Activated CD8-positive, alpha-beta memory T cell treated with anti-CD3 and anti-CD28 coated beads, Interleukin-2, amount 50 U/mL, for 1 hour (primary cell): ENCODE measurements at regions not wholly inside any gene's neighbourhood (a gene's known extent, or its start where the extent isn't known, plus 50 kb on each side); places are given as distances from the start of the nearest gene placed in this dataset.

ENCODE experiments used
- DNase-seq: peaks from one replicate; pipeline ENCODE4 v3.0.0-alpha.2; 2020; ENCODE audit errors: extremely low read depth

- DNase-seq, result no peak
Observed at GRCh38 chr20:50258790-50259483, 68.3 kb downstream of the CEBPB start.

DNA sequence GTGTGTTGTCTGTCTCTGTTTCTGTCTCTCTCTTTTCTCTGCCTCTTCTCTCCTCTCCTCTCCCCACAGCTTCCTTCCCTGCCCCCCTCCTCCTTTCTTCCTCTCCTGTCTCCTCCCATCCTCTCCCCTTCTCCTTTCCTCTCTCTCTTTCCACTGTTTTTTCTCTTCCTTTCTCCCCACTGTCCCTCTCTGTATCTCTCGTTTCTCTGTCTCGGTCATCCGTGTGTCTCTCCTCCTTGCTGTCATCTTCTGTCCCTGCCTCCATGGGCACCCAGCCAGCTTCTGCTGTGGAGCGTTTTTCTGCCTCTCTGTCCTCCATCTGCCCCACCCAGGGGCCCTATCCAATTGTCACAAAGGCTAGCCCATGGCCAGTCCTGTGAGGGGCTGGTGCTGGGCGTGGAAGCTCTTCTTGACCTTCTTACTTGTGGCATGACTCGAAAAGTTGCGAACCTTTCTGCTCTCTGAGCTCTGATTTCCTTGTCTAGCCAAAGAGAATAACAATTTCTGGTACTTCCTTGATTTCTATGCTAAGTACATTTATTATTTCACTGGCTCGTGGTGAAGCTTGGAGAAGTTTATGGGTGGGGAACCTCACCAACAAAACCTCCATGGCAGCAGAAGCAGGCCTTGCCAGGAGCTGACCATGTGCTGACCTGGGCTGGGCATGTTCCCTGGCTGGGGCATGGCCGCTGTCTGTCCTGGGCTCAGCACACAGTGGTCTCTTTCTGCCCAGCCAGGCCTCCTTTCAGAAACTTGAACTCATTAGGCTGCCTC, 69.3 kb downstream of the CEBPB start:
- no peak for DNase-seq

GRCh38 chr20:50260479-50261221, 70.0 kb downstream of the CEBPB start:
- DNase-seq, result no peak

DNA sequence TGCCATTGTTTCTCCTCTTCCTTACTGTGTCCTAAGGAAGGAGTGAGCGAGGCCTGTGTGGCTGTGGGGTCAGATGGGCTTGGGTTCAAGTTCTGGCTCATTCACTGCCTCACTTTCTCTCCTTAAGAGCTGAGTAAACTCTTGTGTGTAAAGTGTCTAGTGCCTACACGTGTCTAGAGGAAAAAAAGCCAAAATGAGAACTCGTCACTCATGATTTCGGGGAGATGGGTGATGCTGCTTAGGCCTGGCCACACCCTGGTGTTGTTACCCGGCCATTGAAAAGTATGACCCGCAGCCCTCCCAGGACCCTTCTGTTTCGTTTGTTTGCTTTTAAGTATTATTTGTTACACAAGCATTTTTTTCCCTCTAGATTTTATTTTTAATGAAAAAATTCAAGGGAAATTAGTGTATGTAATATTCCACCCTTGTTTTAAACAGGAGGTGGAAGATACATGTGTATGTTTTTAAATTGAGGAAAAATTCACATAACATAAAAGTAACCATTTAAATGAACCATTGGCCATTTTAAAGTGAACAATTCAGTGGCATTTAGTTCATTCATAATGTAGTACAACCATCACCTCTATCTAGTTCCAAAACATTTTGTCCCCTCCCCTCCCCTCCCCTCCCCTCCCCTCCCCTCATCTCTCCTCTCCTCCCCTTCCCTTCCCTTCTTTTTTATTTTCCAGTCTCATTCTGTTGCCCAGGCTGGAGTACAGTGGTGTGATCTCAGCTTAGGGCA, 71.0 kb downstream of the CEBPB start:
- no peak for DNase-seq

- no peak for DNase-seq
Observed at GRCh38 chr20:50263831-50264230, 73.2 kb downstream of the CEBPB start.

DNA sequence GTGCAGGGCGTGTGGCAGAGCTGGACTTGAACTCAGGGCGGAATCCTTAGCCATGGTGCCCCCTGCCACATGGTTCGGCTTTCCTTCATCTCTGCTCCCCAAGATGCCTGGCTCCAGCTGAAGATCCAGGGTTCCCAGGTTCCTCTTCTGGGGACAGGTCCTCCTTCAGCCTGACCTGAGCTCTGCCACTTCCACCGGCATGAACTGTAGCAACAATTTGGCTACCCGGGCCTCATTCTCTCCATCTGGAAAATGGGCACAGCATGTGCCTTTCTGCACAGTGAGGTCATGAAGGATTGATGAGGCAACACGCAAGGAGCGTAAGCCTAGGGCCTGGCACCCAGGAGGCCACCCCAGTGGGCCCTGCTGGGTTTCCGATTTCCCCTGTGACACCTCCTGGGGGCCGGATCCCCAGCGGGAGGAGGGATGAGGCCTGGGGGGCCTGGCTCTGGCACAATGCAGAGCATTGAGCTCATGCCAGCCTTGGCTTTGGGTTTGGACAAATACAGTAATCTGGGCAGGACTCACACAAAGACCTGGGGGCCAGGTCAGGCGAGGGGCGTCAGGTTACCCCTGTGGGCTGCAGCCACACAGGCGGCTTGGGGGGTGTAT, 74.0 kb downstream of the CEBPB start:
- DNase-seq, result no peak

GRCh38 chr20:50265245-50265946, 74.8 kb downstream of the CEBPB start:
- DNase-seq, result no peak

DNA sequence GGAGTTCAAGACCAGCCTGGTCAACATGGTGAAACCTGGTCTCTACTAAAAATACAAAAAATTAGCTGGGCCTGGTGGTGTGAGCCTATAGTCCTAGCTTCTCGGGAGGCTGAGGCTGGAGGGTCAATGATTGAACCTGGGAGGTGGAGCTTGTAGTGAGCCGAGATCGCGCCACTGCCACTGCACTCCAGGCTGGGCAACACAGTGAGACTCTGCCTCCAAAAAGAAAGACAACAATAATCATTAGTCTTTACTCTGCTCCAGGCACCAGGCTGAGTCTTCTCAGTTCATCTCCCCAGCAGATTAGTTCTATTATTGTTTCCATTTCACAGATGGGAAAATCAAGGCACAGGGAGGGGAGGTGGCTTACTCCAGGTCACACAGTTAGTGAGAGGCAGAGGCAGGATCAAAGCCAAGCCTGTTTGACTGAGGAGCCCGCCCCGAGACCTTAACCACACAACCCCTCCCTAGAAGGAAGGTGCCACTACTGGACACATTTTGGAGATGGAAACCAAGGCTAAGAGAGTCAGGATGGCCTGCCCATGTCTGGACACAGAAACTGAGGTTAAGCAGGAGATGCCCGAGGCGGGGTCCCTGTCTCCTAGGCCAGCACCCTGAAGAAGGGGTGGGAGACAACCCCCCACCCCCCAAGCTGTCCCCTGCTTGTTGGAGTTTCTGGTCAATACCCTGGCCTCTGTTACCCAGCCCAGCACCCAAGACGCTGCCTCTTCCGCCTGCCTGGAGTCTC, 75.8 kb downstream of the CEBPB start:
- no peak for DNase-seq

- DNase-seq, result no peak
Observed at GRCh38 chr20:50267041-50267865, 76.6 kb downstream of the CEBPB start.

GRCh38 chr20:50267866-50268219, 77.2 kb downstream of the CEBPB start:
- no peak for DNase-seq

GRCh38 chr20:50269091-50270033, 78.7 kb downstream of the CEBPB start:
- no peak for DNase-seq

DNA sequence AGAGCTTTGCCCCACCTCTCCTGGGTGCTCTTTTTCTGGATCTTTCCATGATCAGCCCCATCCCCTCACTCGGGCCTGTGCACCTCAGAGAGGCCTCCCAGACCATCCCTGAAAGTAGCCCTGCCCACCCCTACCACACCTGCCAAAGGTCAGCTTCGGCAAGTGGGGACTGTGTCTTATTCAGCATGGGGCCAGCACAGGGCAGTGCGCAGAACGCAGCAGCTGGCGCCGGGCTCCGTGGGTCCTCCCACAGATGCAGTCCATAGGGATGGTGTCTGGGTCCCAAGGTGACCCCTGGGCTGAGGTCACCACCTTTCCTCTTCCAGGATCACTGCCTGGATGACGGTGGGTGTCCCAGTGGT, 79.4 kb downstream of the CEBPB start:
- DNase-seq, result no peak

- no peak for DNase-seq
Observed at GRCh38 chr20:50270569-50270968, 79.9 kb downstream of the CEBPB start.

DNA sequence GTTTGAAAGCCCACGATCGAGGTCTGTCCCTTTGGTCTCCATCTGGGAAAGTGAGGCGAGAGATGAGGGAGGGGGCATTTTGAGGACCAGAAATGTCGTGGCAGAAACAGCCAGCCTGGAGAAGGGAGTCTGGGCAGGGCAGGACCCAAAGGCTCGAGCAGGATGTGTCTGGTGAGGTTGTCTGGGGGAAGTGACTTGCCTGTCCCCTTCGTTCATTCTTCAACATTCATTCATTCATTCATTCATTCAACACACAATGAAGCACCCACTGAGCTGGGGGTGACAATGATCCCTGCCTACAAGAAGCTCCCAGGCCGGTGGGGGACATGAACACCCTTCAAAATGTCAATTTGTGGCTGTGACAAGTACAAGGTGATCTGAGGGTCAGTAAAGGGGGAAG, 80.5 kb downstream of the CEBPB start:
- no peak for DNase-seq

DNA sequence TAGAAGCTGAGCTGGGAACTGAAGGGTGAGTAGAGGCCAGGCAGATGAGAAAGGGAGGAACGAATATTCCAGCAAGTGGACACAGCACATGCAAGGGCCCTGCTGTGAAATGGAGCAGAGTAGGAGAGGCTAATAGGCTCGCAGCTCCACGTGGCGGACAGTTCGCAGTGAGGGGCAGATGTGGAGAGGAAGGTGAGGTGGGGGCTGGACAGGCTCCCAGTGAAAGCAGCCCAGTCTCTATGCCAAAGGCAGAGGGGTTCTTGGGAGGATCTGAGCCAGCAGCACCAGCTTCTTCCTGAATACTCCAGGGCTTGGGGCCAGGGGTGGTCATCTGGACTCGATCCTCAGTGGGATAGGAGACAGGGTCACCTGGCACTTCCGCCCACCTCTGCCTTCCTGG, 81.0 kb downstream of the CEBPB start:
- DNase-seq, result no peak

GRCh38 chr20:50272030-50272723, 81.5 kb downstream of the CEBPB start:
- no peak for DNase-seq

- no peak for DNase-seq
Observed at GRCh38 chr20:50272724-50273446, 82.3 kb downstream of the CEBPB start.
